Heart right ventricle (tissue), 16 donors: ENCODE measurements at regions not wholly inside any gene's neighbourhood (a gene's known extent, or its start where the extent isn't known, plus 50 kb on each side); places are given as distances from the start of the nearest gene placed in this dataset.

Source experiments
- ATAC-seq, 8 donors: fragments of 200-7000 bp; cut with Tn5 transposase; one replicate each; pipeline ENCODE4 v1.9.1; 2020; ENCODE audit warnings: mild to moderate bottlenecking in 8 of 8, moderate library complexity in 8 of 8, moderate number of reproducible peaks in 1 of 8
- DNase-seq, 2 donors: peaks; one replicate each; pipeline ENCODE4 v3.0.0-alpha.2; 2020
- H3K27ac ChIP-seq, 10 donors: fragments of 200-600 bp; sonication (generic) in 2 of 10; one replicate each; pipeline versions ENCODE4 v1.5.0 to v1.8.0; 2020 to 2022; ENCODE audit warnings: mild to moderate bottlenecking in 3 of 10
- H3K27me3 ChIP-seq, 7 donors: fragments of 200-600 bp; one replicate each; pipeline ENCODE4 v1.8.0; 2021 to 2022; ENCODE audit warnings: mild to moderate bottlenecking in 2 of 7
- H3K36me3 ChIP-seq, 9 donors: fragments of 200-600 bp; sonication (generic) in 1 of 9; one replicate each; pipeline versions ENCODE4 v1.5.0 to v1.8.0; 2020 to 2022; ENCODE audit warnings: mild to moderate bottlenecking in 2 of 9
- H3K4me1 ChIP-seq, 9 donors: fragments of 200-600 bp; sonication (generic) in 1 of 9; one replicate each; pipeline versions ENCODE4 v1.5.0 to v1.8.0; 2020 to 2022; ENCODE audit warnings: mild to moderate bottlenecking in 4 of 9
- H3K4me3 ChIP-seq, 10 donors: fragments of 200-600 bp; sonication (generic) in 2 of 10; one replicate each; pipeline versions ENCODE4 v1.5.0 to v1.8.0; 2020 to 2022; ENCODE audit warnings: mild to moderate bottlenecking in 7 of 10, moderate library complexity in 2 of 10
- H3K9me3 ChIP-seq, 11 donors: fragments of 200-600 bp in 10 of 11; sonication (generic) in 2 of 11; one replicate each; pipeline versions ENCODE4 v1.5.0 to v1.8.0; 2013 to 2022; ENCODE audit warnings: mild to moderate bottlenecking in 2 of 11, control low read depth in 1 of 11, moderate library complexity in 1 of 11
- WGBS, 2 donors: extraction: QIAGEN DNeasy Blood & Tissue Kit; methylation state at CpG; one replicate each; pipeline ENCODE4 v1.1.7; 2013; ENCODE audit warnings: inconsistent platforms in 1 of 2; 5-methylcytosine and 5-hydroxymethylcytosine counted together
- intact Hi-C, 10 donors: fragments of 100-400 bp; cut with DNase I; formaldehyde crosslinking; loops; one replicate each; pipeline versions ENCODE4 v1.11.1 to v1.14.2; 2022
- TF ChIP-seq, protein P1 (sequence below), 9 donors: fragments of 200-600 bp; sonication (generic) in 2 of 9; IDR thresholded peaks; one replicate each; pipeline versions ENCODE4 v1.5.0 to v1.8.0; 2021 to 2022; ENCODE audit warnings: antibody characterized with exemption in 9 of 9, mild to moderate bottlenecking in 5 of 9, moderate library complexity in 1 of 9
- donor health status: Arrhythmogenic right ventricular cardiomyopathy.
- donor health status: ischemic (EF 13 %, LVEDD 7.1; RV severe dilation, severe dysfunction).
- donor health status: healthy with polysubstance abuse.
- donor health status: DM: no; HTN: yes; CAD: no.
- donor health status: DM: no; HTN: no; CAD: no.
- donor health status: ischemic (EF 25% LVEDD 6.9; RV normal size, moderate dysfunction).
- donor health status: ischemic (EF 25% LVEDD 5.7; RV mildly dilated, moderate dysfunction).
- donor health status: healthy.
- donor health status: DM: yes; HTN: yes; CAD: no.
- donor health status: Ischemic cardiomyopathy.
- donor health status: ischemic (EF 35%, LVEDD 5.7; RV mildly dilated, moderate dysfunction).
- donor health status: nonischemic (EF 11% LVEDD 7.7; RV severe dilation, severe dysfunction).
- donor health status: DM: yes; HTN: yes; CAD: no.
- donor health status: PGD.
- donor health status: ischemic (EF 29% LVEDD 5.4; RV normal size, mild dysfunction).
- donor health status: nonischemic (EF 23%, LVEDD 6.1; RV moderate dilation, normal function).

DNA sequence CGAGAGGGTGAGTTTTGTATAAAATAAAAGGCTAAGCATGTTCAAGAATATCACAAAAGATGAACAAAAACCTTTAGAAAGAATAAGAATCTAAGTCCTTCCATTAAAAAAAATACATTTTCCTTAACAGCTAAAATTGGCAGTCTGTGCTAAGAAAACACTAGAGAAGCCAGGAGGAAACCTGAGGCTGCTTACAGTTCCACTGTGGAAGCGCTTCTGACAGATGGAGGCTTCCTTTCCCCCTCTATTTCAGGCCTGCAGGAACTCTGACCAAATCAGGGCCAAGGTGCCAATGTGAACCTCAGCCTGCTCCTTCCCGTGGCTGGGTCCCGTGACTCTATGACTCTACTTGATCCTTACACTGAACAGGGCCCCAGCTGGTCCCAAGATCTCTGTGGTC, 108.1 kb upstream of the ARHGAP28 start:
- H3K27me3 ChIP-seq = no peaks in the 10 kb centered on the region
- TF ChIP-seq, protein P1, sequence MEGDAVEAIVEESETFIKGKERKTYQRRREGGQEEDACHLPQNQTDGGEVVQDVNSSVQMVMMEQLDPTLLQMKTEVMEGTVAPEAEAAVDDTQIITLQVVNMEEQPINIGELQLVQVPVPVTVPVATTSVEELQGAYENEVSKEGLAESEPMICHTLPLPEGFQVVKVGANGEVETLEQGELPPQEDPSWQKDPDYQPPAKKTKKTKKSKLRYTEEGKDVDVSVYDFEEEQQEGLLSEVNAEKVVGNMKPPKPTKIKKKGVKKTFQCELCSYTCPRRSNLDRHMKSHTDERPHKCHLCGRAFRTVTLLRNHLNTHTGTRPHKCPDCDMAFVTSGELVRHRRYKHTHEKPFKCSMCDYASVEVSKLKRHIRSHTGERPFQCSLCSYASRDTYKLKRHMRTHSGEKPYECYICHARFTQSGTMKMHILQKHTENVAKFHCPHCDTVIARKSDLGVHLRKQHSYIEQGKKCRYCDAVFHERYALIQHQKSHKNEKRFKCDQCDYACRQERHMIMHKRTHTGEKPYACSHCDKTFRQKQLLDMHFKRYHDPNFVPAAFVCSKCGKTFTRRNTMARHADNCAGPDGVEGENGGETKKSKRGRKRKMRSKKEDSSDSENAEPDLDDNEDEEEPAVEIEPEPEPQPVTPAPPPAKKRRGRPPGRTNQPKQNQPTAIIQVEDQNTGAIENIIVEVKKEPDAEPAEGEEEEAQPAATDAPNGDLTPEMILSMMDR (IDR thresholded peaks at IDR 0.05) = no peak
- peaks cover 0 to 27% (median 4%) of the 10 kb centered on the region in 9 donors for H3K4me1 ChIP-seq
- H3K9me3 ChIP-seq = no peaks in the 10 kb centered on the region
- no peak overlapping the region for H3K4me3 ChIP-seq
- H3K27ac ChIP-seq = no peak overlapping the region
- ATAC-seq (no peak), DNase-seq (no peak)
- intact Hi-C loops = no loop called here
- no peaks in the 10 kb centered on the region for H3K36me3 ChIP-seq
- WGBS, 2 donors = 83 to 90% methylated on average over 4 of the region's 4 CpGs

DNA sequence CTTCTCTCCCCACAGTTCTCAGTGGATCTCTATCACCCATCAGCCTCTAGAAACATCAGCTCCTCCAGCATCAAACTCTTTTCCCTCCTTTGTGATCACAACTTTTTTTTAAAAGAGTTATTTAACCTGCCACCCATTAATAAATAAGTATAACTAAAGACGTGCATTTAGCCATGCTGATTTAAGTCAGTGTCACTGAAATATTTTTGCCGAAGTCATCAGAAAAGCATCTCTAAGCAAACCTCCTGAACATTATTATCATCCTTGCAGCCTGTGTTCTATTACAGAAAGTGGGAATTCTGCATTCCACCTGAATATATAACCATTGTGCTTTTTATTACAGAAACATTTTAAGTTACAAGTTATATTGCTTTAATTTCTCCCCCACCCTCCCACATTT, 106.2 kb upstream of the ARHGAP28 start:
- no peaks in the 10 kb centered on the region for H3K9me3 ChIP-seq
- no peak for ATAC-seq
- no peak for DNase-seq
- H3K36me3 ChIP-seq = no peaks in the 10 kb centered on the region
- 76 to 77% methylated on average over 2 of the region's 2 CpGs for WGBS, 2 donors
- H3K27me3 ChIP-seq = no peaks in the 10 kb centered on the region
- intact Hi-C loops = no loop called here
- H3K27ac ChIP-seq = no peak overlapping the region
- H3K4me3 ChIP-seq = no peak overlapping the region
- peaks cover 0 to 27% (median 13%) of the 10 kb centered on the region in 9 donors for H3K4me1 ChIP-seq
- TF ChIP-seq, protein P1 (IDR thresholded peaks at IDR 0.05) = no peak

DNA sequence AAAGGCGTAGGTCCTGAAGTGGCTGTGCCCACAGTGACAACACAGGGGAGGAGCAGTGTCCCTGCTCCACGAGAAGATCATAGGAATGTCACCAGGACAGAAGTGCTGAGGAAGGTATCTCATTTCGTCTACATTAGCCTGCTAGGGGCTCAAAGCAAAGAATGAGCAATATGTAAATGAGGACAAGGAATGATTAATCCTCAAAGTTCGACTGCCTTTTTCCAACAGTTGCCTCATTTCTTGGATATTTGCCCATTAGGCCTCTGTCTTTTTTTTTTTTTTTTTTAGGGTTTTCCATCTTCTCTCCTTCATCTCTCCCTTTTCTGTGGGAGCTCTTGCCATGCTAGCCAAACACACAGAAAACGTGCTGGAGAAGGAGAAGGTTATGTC, 105.2 kb upstream of the ARHGAP28 start:
- Histone ChIP-seq H3K9me3 (no peaks in the 10 kb centered on the region), H3K4me3 (no peak overlapping the region), H3K36me3 (no peaks in the 10 kb centered on the region), H3K4me1 (peaks cover 0 to 27% (median 14%) of the 10 kb centered on the region in 9 donors), H3K27ac (peak overlapping the region in 4 of 10 donors; percentile 45 to 58 (median 53)), H3K27me3 (no peaks in the 10 kb centered on the region)
- intact Hi-C loops = no loop called here
- DNase-seq (no peak), ATAC-seq (peak in 4 of 8 donors; percentile 27 to 68 (median 41))
- 55 to 58% methylated on average over 5 of the region's 5 CpGs for WGBS, 2 donors
- TF ChIP-seq, protein P1 (IDR thresholded peaks at IDR 0.05) = no peak

DNA sequence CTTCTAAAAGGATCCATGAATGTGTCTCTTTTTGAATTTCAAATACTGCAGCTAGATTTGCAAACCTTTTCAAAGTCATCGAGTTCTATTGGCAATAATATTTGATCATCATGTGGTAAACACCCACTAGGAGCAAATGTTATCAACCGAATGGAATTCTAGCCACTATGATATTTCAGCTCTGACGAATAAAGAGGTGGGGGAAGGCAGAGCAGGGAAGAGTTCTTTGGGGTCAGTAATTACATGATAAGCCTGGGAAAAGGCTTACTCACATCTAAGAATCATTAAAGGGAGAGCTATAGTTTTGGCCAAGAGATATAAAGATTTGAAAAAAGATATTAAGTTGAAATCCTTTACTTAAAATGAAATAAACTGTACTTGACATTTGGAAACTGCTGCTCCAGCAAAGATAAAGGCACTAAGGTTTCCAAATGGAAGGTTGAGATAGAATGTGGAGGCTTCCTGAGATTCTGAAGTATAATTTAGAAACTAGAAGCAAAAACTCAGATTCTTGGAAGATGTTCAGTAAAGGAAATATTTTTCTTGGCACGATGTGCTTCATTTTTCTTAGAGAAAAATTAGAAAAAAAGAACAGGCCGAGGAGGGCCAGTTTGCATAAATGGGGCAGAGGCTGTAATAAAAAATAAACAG, 104.7 kb upstream of the ARHGAP28 start:
- TF ChIP-seq, protein P1 (IDR thresholded peaks at IDR 0.05) = no peak
- DNase-seq (no peak), ATAC-seq (peak in 6 of 8 donors; percentile 27 to 62 (median 48))
- Histone ChIP-seq H3K36me3 (no peaks in the 10 kb centered on the region), H3K9me3 (no peaks in the 10 kb centered on the region), H3K4me3 (no peak overlapping the region), H3K27me3 (no peaks in the 10 kb centered on the region), H3K4me1 (peaks cover 0 to 27% (median 14%) of the 10 kb centered on the region in 9 donors), H3K27ac (peak overlapping the region in 6 of 10 donors; percentile 31 to 58 (median 47))
- intact Hi-C loops = no loop called here
- WGBS, 2 donors = 35 to 47% methylated on average over 5 of the region's 5 CpGs
